Chondrocyte (in vitro differentiated cells): ENCODE measurements at regions not wholly inside any gene's neighbourhood (a gene's known extent, or its start where the extent isn't known, plus 50 kb on each side); places are given as distances from the start of the nearest gene placed in this dataset.

ENCODE experiments used
- DNase-seq: peaks from one replicate; pipeline ENCODE4 v3.0.0; 2021; ENCODE audit warnings: mixed read lengths, low spot score
- H3K27ac Mint-ChIP-seq: one replicate; pipeline ENCODE4 v1.8.0; 2021; ENCODE audit warnings: mild to moderate bottlenecking, moderate library complexity, mixed read lengths; ENCODE audit not compliant: unreplicated experiment
- H3K27me3 Mint-ChIP-seq: 2 replicates; pipeline ENCODE4 v1.8.0; 2021; ENCODE audit warnings: low read depth, mixed read lengths
- H3K36me3 Mint-ChIP-seq: 2 replicates; pipeline ENCODE4 v1.8.0; 2021; ENCODE audit warnings: low read depth, mixed read lengths
- H3K4me1 Mint-ChIP-seq: 2 replicates; pipeline ENCODE4 v1.8.0; 2021; ENCODE audit warnings: low read depth, mild to moderate bottlenecking, mixed read lengths
- H3K4me3 Mint-ChIP-seq: one replicate; pipeline ENCODE4 v1.8.0; 2021; ENCODE audit warnings: mild to moderate bottlenecking, moderate library complexity, mixed read lengths; ENCODE audit not compliant: unreplicated experiment
- H3K9me3 Mint-ChIP-seq: 2 replicates; pipeline ENCODE4 v1.8.0; 2021; ENCODE audit warnings: low read depth, mixed read lengths
- TF ChIP-seq, protein P1 (sequence below): fragments of 200-600 bp; sonication (generic); IDR thresholded peaks from 2 replicates; pipeline ENCODE4 v1.5.0; 2021; ENCODE audit warnings: antibody characterized with exemption, mild to moderate bottlenecking, moderate library complexity

DNA sequence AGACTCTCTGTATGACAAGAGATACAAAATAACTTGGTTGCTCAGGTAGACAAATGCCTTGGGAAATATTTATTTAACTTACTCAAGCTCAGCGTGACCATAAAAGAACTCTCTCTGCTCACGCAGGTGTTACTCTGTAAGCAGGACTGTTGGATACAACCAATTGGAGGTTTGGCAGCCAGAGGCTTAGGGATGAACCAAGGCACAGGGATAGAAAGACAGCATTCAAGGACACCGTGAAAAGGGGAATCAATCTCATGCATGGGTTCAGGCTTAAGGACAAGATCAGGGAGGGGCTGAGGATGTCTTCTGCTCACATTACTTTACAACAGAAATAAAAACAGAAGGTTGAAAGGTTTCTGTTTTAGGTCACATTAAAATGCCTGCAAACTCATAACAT, 389.0 kb upstream of the BRINP1 start:
- DNase-seq, result no peak
- H3K36me3 Mint-ChIP-seq, result no peaks in the 10 kb centered on the region
- H3K27me3 Mint-ChIP-seq, result peaks cover 8% of the 10 kb centered on the region
- no peaks in the 10 kb centered on the region for H3K4me1 Mint-ChIP-seq
- no peak overlapping the region for H3K27ac Mint-ChIP-seq
- no peak overlapping the region for H3K4me3 Mint-ChIP-seq
- TF ChIP-seq, protein P1, sequence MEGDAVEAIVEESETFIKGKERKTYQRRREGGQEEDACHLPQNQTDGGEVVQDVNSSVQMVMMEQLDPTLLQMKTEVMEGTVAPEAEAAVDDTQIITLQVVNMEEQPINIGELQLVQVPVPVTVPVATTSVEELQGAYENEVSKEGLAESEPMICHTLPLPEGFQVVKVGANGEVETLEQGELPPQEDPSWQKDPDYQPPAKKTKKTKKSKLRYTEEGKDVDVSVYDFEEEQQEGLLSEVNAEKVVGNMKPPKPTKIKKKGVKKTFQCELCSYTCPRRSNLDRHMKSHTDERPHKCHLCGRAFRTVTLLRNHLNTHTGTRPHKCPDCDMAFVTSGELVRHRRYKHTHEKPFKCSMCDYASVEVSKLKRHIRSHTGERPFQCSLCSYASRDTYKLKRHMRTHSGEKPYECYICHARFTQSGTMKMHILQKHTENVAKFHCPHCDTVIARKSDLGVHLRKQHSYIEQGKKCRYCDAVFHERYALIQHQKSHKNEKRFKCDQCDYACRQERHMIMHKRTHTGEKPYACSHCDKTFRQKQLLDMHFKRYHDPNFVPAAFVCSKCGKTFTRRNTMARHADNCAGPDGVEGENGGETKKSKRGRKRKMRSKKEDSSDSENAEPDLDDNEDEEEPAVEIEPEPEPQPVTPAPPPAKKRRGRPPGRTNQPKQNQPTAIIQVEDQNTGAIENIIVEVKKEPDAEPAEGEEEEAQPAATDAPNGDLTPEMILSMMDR, result no peak
- H3K9me3 Mint-ChIP-seq, result no peaks in the 10 kb centered on the region

DNA sequence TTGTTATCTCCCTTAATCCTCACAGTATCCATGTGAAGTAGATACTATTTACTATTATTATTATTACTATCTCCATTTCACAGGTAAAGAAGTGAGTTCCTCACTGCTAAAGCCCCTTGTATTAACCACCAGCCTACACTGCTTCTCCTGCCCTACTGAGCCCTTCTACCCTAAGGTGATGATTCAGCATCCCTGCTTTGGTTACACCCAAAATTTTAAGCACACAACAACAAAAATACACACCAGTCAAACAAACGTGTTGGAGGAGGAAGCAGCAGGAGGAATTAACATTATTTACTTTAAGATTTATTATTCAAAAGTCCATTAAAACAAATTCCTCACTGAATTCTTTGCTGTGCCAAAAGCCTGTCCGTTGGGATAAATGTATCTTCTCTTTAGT, 370.2 kb upstream of the BRINP1 start:
- no peaks in the 10 kb centered on the region for H3K4me1 Mint-ChIP-seq
- no peak for DNase-seq
- H3K4me3 Mint-ChIP-seq, result no peak overlapping the region
- H3K27me3 Mint-ChIP-seq, result no peaks in the 10 kb centered on the region
- no peaks in the 10 kb centered on the region for H3K36me3 Mint-ChIP-seq
- TF ChIP-seq, protein P1, result no peak
- H3K9me3 Mint-ChIP-seq, result peaks cover 20% of the 10 kb centered on the region
- no peak overlapping the region for H3K27ac Mint-ChIP-seq

DNA sequence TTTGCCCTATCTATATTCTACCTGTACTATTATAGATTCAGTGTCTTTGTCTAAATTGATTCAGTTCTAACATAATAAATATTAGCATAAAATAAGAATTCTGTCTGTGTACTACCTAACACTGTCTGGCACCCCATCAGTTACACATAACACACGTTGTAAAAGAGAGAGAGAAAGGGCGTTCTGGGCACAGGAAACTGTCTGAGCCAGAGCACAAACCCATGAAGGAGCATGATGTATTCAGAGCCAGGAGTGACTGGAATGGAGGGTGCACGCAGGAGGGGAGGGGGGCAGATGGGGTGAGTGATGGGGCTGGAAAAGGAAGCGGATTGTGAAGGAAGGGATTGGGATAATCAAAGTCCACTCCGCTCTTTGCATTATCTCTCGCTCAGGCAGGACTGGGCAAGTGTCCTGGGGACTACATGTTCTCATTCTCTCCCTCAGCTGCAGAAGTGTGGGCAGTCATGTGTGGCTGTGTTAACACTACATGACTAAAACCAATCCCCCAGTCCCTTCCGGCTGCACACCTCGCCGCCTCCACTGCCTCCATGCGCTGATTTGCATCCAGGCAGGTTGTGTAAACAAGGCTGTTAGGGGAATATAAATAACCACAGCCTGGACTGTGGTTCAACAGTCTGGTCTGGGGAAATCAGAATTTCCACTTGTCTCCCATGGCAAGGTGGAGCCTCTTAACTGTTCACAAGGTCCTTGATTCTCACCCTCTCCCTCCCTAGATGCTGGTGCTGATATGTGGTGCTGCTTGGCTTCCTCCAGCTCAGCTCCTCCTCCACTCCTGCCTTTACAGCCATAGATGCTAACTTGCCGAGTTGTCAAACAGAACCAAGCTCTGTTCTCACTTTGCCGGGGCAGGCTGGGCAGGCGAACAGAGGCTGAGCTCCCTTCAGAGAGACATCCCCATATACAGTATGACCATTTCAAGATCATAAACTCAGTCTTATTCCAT, 367.5 kb upstream of the BRINP1 start:
- TF ChIP-seq, protein P1, result no peak
- Mint-ChIP-seq H3K4me1 (no peaks in the 10 kb centered on the region), H3K9me3 (peaks cover 16% of the 10 kb centered on the region), H3K36me3 (no peaks in the 10 kb centered on the region), H3K27ac (no peak overlapping the region), H3K4me3 (no peak overlapping the region), H3K27me3 (no peaks in the 10 kb centered on the region)
- no peak for DNase-seq

DNA sequence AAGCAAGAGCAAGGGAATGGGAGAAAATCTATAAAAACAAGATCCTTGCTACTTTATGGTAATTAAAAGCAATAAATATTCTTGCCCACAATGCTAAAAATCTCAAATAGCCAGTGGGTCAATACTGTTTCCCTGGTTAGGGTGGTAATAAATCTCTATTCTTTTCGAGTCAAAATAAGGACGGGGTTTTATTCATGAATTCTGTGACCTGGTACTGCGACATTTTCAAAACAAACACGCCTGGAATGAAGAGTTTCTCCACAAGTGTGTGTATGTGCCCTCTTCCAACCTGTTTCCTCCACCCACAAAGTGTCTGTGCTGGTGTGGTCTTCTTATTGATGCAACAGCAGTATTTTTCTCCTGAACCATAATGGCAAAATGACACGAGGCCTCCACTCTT, 358.8 kb upstream of the BRINP1 start:
- Mint-ChIP-seq H3K27me3 (peaks cover 2% of the 10 kb centered on the region), H3K4me3 (no peak overlapping the region), H3K9me3 (peaks cover 7% of the 10 kb centered on the region), H3K36me3 (no peaks in the 10 kb centered on the region), H3K27ac (no peak overlapping the region), H3K4me1 (no peaks in the 10 kb centered on the region)
- DNase-seq, result no peak
- TF ChIP-seq, protein P1, result no peak

DNA sequence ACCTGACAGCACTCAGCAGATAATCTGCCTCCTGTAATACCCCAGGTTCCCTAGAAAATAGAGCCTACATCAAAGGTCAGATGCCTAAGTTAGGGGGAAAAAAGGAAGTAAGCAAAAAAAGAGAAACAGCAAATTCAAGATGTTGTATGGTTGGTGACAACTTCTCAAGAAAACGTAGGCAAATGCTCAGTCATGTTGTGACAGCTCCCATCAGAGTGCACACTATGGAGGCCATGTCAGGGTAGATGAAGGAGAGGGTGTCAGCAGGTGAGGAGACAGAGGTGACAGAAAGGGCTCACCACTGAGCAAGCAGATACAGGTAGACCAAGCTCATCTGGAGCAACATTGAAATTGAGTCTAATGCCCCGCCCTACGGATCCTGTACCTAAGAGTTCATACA, 356.8 kb upstream of the BRINP1 start:
- H3K27ac Mint-ChIP-seq, result no peak overlapping the region
- no peaks in the 10 kb centered on the region for H3K36me3 Mint-ChIP-seq
- TF ChIP-seq, protein P1, result no peak
- H3K27me3 Mint-ChIP-seq, result peaks cover 2% of the 10 kb centered on the region
- no peak overlapping the region for H3K4me3 Mint-ChIP-seq
- no peak for DNase-seq
- peaks cover 2% of the 10 kb centered on the region for H3K9me3 Mint-ChIP-seq
- H3K4me1 Mint-ChIP-seq, result no peaks in the 10 kb centered on the region
